Urinary bladder (tissue), 3 donors: ENCODE measurements at regions not wholly inside any gene's neighbourhood (a gene's known extent, or its start where the extent isn't known, plus 50 kb on each side); places are given as distances from the start of the nearest gene placed in this dataset.
"Not testable (repeated sequence)": the region's sequence is repeated elsewhere in the genome, so short reads cannot be mapped to it uniquely, and the experiment has no call there.

ENCODE experiments used
- DNase-seq: peaks from one replicate; pipeline ENCODE4 v3.0.0-alpha.2; 2015; ENCODE audit errors: extremely low spot score
- H3K27ac ChIP-seq: one replicate; pipeline ENCODE4 v1.5.1; 2013; ENCODE audit warnings: low read depth, mild to moderate bottlenecking, moderate library complexity
- H3K36me3 ChIP-seq: one replicate; pipeline ENCODE4 v1.6.1; 2013; ENCODE audit warnings: mild to moderate bottlenecking, moderate library complexity; ENCODE audit not compliant: insufficient read depth
- H3K4me1 ChIP-seq: one replicate; pipeline ENCODE4 v1.6.1; 2013; ENCODE audit warnings: mild to moderate bottlenecking, moderate library complexity; ENCODE audit not compliant: insufficient read depth
- H3K4me3 ChIP-seq: one replicate; pipeline ENCODE4 v1.5.1; 2013; ENCODE audit warnings: low read depth, low read length
- WGBS: extraction: QIAGEN DNeasy Blood & Tissue Kit; methylation state at CpG from one replicate; pipeline ENCODE4 v1.1.7; 2013; 5-methylcytosine and 5-hydroxymethylcytosine counted together
- donor health status: healthy with polysubstance abuse.
- donor health status: healthy.

DNA sequence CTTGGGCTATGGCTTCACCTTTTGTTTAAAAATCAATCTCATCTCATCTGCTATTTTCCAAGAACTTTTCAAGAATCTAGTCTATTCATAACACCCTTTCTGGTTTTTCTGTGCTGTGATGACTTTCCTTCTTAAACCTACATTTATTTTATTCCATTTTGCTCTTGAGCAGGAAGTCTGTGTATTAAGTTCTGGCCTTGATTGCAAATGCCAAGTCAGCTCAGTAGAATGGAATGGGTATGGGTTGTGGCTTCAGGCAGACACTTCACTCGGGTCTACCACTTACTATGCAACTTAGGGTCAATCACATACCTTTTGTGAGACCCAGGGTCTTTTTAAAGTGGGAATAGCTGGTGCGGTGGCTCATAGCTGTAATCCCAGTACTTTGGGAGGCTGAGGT is 522.3 kb downstream of the TRIML1 start:
- H3K36me3 ChIP-seq: no peaks in the 10 kb centered on the region
- H3K27ac ChIP-seq: no peak overlapping the region
- H3K4me1 ChIP-seq: no peaks in the 10 kb centered on the region
- H3K4me3 ChIP-seq: no peak overlapping the region
- no peak for DNase-seq
- WGBS: 82% methylated on average over 2 of the region's 2 CpGs

DNA sequence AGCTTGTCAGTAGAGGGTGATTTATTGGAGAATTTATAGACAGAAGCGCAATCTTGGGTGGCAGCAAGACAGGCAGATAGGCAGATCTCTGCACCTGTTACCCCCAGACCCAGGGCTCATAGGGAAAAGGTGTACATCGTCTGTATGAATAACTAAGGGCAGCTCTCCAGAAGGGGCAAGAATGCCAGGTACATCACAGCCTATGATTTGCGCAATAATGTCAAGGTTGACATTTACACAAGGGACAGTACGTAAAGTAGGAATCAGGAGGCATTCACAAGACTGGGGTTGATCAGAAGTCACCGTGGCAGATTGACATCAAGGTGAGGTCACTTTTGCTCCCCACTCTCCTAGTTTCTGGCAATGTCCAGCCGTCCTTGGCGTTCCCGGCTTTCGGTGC is 524.1 kb downstream of the TRIML1 start:
- 80% methylated on average over 9 of the region's 9 CpGs for WGBS
- Histone ChIP-seq H3K36me3 (no peaks in the 10 kb centered on the region), H3K4me3 (no peak overlapping the region), H3K4me1 (no peaks in the 10 kb centered on the region), H3K27ac (no peak overlapping the region)
- no peak for DNase-seq

DNA sequence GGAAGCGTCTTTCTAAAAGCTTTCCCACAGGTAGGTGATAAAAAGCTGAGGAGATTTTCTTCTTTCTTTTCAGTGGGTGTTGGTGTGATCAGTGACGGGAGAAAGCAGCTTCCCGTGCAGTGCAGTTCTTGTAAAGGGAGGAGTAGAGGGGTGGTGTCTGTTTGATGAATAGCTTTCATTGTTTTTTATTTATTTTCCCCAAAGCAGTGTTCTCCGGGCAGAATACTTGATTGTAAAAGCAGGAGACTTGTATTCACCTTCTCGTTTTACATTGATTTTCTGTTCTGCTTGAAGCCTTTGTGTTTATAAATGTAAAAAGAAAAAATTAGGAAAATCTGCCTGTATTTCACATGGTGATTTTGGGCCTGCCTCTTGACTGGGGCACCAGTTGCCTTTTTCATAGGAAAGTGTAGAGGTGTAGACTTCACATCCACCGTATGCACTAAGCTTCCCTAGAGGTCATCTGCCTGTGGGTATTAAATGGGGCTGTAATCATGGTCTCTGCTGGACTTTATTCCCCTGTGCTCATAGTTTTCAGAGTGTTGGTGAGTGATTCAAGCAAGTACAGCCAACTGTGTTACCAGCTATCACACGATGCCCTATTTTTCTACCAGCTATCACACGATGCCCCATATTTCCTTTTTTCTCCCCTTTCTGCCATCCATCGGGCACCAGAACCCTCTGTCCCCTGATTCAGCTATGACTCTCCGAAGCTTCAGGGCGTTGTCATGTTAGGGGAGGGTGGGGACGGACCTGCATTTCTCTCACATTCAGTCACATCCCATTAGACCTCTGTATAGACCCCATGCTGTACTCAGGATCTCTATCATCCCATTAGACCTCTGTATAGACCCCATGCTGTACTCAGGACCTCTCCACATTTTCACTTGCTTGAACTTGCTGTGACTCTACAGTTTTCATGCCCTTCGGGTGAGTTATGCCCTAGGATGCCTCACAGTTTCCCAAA is 526.5 kb downstream of the TRIML1 start:
- H3K36me3 ChIP-seq: no peaks in the 10 kb centered on the region
- no peak overlapping the region for H3K4me3 ChIP-seq
- no peak for DNase-seq
- H3K27ac ChIP-seq: no peak overlapping the region
- 39% methylated on average over 13 of the region's 13 CpGs for WGBS
- H3K4me1 ChIP-seq: no peaks in the 10 kb centered on the region

DNA sequence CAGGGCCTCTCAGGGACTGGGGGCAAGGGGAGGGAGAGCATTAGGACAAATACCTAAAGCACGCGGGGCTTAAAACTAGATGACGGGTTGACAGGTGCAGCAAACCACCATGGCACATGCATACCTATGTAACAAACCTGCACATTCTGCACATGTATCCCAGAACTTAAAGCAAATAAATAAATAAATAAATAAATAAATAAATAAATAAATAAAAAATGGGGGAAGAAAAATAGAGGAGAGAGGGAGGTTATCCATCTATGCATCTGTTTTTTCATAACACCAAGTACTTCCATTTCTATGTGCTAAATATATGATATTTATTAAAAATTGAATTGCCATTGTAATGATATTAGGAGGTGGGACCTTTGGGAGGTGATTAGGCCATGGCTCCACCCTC is 539.5 kb downstream of the TRIML1 start:
- not testable (repeated sequence) for H3K4me1 ChIP-seq, H3K36me3 ChIP-seq, DNase-seq, H3K4me3 ChIP-seq, H3K27ac ChIP-seq
- 95% methylated on average over 3 of the region's 3 CpGs for WGBS

DNA sequence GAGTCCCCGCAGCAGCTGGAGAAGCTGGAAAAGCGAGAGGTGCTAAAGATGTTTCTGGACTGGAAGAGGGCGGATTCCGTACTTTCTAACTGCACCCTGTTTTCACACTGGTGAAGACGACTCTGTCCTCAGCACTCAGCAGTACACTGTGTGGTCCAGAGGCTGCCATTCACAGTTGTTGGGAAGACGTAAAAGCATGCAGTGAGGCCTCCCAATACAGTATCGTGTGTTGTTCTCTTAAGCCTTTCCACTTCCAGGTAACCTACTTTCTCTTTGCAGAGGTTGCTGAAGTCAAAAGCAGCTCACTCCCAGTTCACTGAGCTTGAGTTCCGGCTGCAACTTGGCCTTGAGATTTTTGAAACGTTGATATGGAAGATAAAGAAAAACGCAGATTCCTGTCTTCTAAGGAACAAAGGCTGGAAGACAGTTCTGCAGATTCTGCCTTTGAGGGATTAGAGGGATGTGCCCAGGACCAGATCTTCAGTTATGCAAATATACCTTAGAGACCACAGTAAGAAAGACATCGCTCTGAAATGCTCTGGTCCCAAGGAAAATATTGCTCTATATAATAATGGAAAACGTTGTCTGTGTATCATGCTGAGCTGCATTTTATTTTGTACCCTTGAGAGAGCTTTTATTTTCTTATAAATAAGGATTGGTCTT is 540.9 kb downstream of the TRIML1 start:
- no peaks in the 10 kb centered on the region for H3K36me3 ChIP-seq
- H3K4me1 ChIP-seq: no peaks in the 10 kb centered on the region
- no peak for DNase-seq
- no peak overlapping the region for H3K27ac ChIP-seq
- WGBS: 70% methylated on average over 12 of the region's 12 CpGs
- H3K4me3 ChIP-seq: no peak overlapping the region

DNA sequence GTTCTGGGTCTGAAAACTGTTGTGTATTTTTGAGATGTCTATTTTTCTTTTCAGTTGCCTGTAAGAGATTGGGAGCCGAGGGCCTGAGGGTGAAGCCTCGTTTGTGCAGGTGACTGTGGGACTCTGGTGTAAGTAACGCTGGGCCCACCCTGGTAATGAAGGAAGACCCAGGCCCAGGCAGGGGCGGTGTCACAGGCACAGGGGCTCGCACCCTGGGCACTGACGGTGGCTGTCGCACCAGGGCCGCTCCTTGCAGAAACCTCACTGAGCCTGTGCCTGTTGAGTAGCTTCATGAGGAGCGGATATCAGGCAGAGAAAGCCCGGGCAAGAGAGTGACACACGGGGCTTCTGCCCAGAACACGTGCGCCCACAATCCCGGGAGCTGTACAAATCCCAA is 541.4 kb downstream of the TRIML1 start:
- Histone ChIP-seq H3K36me3 (no peaks in the 10 kb centered on the region), H3K27ac (no peak overlapping the region), H3K4me1 (no peaks in the 10 kb centered on the region), H3K4me3 (no peak overlapping the region)
- no peak for DNase-seq
- 90% methylated on average over 14 of the region's 14 CpGs for WGBS

DNA sequence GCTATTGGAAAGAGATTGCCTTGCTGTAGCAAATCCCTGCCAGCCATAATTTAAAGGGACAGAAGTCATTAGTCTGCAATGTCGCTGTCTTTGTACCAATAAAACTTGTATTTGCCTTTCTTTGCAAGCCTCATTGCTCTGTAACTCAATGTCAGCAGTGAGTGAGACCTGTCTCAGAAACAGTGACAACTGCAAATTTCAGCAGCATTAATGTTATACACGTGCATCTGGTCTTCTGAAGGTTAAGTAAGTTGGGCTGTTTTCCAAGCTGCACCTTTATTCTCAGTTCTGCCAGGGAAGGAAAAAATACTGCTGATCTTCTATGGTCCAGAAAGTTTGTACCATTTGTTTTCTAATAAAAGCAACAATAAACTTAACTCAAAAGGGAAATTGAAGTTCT is 543.1 kb downstream of the TRIML1 start:
- no peak for DNase-seq
- WGBS: 26% methylated on average over 2 of the region's 2 CpGs
- H3K36me3 ChIP-seq: no peaks in the 10 kb centered on the region

DNA sequence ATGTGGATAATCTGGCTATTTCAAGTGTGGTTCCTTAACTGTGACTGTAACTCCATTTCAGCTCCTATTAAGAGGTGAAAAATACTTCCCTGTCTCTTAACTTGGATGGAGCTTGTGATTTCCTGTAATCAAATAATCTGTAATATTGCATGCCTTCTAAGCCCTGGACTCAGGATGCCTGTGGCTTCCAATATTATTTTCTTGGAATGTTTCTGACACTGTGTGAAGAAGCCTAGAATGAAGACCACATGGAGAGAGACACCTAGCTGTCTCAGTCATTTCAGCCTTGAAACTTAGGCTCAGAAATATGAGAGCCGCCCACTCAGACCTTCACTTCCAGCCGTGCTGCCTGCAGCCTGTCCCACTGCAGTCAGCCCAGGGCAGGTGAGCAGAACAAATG is 544.3 kb downstream of the TRIML1 start:
- 84% methylated on average over 2 of the region's 2 CpGs for WGBS
- no peaks in the 10 kb centered on the region for H3K36me3 ChIP-seq
- DNase-seq: no peak
- H3K4me1 ChIP-seq: no peaks in the 10 kb centered on the region
- H3K4me3 ChIP-seq: no peak overlapping the region
- H3K27ac ChIP-seq: no peak overlapping the region

More for the DNA sequence above, 543.1 kb downstream of the TRIML1 start:
- no peak overlapping the region for H3K4me3 ChIP-seq
- no peaks in the 10 kb centered on the region for H3K4me1 ChIP-seq
- H3K27ac ChIP-seq: no peak overlapping the region

DNA sequence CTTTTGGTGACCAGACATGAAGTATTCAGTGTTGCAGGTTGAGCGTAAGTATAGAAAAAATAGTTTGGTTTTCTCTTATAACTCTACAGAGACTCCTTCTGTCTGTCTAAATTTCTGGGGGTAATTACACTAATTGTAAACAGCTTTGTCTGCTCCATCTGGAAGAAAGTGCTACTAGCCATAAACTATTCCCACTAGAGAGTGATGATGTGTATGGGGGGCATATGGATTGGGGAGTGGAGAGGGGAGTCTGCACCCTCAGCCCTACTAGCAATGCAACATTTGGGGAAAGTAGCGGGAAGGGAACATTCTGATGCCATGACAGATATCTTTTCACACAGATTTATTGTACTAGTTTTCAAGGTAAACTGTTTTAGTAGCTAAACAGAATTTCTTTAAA is 549.7 kb downstream of the TRIML1 start:
- DNase-seq: no peak
- Histone ChIP-seq H3K36me3 (no peaks in the 10 kb centered on the region), H3K4me1 (no peaks in the 10 kb centered on the region), H3K4me3 (no peak overlapping the region), H3K27ac (no peak overlapping the region)
- WGBS: 78% methylated on average over 2 of the region's 2 CpGs

DNA sequence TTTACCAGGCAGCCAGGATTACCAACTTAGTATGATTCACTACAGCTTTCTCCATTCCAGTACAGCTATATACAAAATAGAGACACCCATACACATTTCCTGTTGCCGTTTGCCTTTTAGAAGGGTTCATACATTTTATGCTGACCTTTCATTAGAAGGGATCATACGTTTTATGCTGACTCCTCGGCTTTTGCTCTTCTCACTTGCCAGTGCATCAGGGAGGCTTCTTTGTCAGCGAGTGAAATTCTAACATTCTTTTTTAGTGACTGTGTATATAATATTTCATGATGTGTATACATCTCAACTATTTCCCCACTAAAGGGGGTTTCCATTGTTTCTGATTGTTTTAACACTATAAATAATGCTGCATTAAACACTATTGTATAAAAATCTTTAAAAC is 552.6 kb downstream of the TRIML1 start:
- DNase-seq: no peak
- 56% methylated on average over 4 of the region's 4 CpGs for WGBS
- Histone ChIP-seq H3K4me1 (no peaks in the 10 kb centered on the region), H3K4me3 (no peak overlapping the region), H3K27ac (no peak overlapping the region), H3K36me3 (no peaks in the 10 kb centered on the region)

DNA sequence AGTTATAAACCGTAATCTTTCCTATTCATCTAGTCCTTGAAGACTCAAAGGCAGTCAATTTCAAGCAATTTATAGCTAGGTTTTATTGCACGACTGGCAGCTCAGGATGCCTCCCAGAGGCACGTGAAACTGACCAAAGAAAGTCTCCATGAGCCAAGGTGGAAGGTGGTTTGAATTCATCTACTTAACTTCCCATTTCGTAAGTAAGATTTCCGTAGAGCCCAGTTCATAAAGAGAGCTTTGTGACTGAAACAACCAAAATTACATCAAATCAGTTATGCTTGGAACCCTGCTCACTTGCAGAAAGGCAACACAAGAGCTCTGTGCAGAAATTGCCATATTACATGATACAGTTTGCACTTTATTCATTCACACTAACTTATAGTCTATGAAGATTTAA is 556.0 kb downstream of the TRIML1 start:
- H3K36me3 ChIP-seq: no peaks in the 10 kb centered on the region
- no peak for DNase-seq
- H3K4me3 ChIP-seq: no peak overlapping the region
- no peaks in the 10 kb centered on the region for H3K4me1 ChIP-seq
- H3K27ac ChIP-seq: no peak overlapping the region
- 42% methylated on average over 5 of the region's 5 CpGs for WGBS

DNA sequence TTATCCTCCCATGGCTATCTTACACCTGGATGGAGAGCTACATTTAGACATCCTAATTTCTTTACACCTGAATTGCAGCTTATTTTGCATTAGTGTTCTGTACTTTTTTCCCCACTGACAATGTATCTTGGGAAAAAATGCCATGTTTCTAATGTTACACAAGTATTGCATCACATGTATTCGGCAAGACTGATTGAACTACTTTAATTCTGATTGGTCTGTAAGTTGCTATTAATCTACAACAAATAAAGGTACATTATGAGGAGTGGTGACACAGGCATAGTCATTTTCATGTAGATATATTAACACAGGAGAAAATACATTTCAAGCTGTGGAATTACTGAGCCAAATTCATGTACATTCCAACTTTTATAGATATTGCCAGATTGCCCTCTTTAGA is 558.0 kb downstream of the TRIML1 start:
- H3K27ac ChIP-seq: no peak overlapping the region
- no peaks in the 10 kb centered on the region for H3K4me1 ChIP-seq
- H3K4me3 ChIP-seq: no peak overlapping the region
- DNase-seq: no peak
- H3K36me3 ChIP-seq: no peaks in the 10 kb centered on the region
- WGBS: 70% methylated on average over 1 of the region's 1 CpG

DNA sequence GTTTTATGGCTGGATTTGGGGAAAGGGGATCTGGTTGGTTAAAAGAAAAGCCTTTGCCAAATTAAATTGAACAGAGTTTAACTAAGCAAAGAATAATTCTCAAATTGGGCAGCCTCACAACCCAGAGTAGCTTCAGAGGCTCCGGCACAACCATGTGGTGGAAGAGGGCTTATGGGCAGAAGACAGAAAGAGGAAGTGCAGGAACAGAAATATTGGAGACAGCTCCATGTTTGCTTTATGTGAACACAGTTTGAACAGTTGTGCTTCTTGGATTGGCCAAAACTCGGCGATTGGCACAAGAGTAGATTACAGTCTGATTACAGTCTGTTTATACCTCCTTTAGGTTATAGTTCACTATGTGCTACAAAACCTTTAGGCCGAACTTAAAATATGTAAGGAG is 562.7 kb downstream of the TRIML1 start:
- 88% methylated on average over 4 of the region's 4 CpGs for WGBS

DNA sequence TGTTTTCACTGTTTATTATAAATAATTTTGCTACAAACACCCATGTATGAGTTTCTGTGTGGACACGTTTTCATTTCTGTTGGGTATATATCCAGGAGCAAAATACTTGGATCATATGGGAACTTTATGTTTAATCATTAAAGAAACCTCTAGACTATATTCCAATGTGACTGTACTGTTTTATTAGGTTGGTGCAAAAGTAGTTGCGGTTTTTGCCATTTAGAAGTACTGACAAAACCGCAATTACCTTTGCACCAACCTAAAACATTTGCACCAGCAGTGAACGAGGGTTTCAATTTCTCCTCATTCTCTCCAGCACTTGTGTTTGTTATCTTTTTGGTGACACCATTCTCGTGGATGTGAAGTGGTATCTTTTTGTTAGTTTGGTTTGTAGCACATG is 565.0 kb downstream of the TRIML1 start:
- Histone ChIP-seq H3K4me3 (no peak overlapping the region), H3K36me3 (no peaks in the 10 kb centered on the region), H3K27ac (no peak overlapping the region), H3K4me1 (no peaks in the 10 kb centered on the region)
- WGBS: 75% methylated on average over 5 of the region's 5 CpGs
- DNase-seq: no peak

More for the DNA sequence above, 562.7 kb downstream of the TRIML1 start:
- H3K4me3 ChIP-seq: no peak overlapping the region
- H3K27ac ChIP-seq: no peak overlapping the region
- DNase-seq: no peak
- no peaks in the 10 kb centered on the region for H3K36me3 ChIP-seq
- no peaks in the 10 kb centered on the region for H3K4me1 ChIP-seq
